K562 (cell line): ENCODE measurements at regions not wholly inside any gene's neighbourhood (a gene's known extent, or its start where the extent isn't known, plus 50 kb on each side); places are given as distances from the start of the nearest gene placed in this dataset.

Experiments
- HDAC3 ChIP-seq: fragments of 450-650 bp; IDR thresholded peaks from 2 replicates; pipeline ENCODE4 v1.6.1; 2018; ENCODE audit warnings: borderline replicate concordance, mild to moderate bottlenecking, moderate library complexity; ENCODE audit not compliant: partially characterized antibody
- MCM3 ChIP-seq: fragments of 450-650 bp; IDR thresholded peaks from 2 replicates; pipeline ENCODE4 v1.6.1; 2016
- TF ChIP-seq, protein P1 (sequence below), 3 experiments: IDR thresholded peaks in 2 of 3; conservative IDR thresholded peaks in 1 of 3; 2 replicates each; pipeline ENCODE4 v1.5.1; 2011 to 2012; ENCODE audit warnings: low read length in 3 of 3, mild to moderate bottlenecking in 3 of 3, control low read depth in 2 of 3, improper control_type of control experiment in 1 of 3, inconsistent platforms in 1 of 3, low read depth in 1 of 3, mixed read lengths in 1 of 3, moderate library complexity in 1 of 3; ENCODE audit not compliant: insufficient read depth in 2 of 3

- TF ChIP-seq MCM3 (no peak), HDAC3 (no peak)
- TF ChIP-seq, protein P1, sequence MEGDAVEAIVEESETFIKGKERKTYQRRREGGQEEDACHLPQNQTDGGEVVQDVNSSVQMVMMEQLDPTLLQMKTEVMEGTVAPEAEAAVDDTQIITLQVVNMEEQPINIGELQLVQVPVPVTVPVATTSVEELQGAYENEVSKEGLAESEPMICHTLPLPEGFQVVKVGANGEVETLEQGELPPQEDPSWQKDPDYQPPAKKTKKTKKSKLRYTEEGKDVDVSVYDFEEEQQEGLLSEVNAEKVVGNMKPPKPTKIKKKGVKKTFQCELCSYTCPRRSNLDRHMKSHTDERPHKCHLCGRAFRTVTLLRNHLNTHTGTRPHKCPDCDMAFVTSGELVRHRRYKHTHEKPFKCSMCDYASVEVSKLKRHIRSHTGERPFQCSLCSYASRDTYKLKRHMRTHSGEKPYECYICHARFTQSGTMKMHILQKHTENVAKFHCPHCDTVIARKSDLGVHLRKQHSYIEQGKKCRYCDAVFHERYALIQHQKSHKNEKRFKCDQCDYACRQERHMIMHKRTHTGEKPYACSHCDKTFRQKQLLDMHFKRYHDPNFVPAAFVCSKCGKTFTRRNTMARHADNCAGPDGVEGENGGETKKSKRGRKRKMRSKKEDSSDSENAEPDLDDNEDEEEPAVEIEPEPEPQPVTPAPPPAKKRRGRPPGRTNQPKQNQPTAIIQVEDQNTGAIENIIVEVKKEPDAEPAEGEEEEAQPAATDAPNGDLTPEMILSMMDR (IDR thresholded peaks at IDR 0.05 in 2 of 3, conservative IDR thresholded peaks at IDR 0.05 in 1 of 3; ENCODE audit: insufficient read depth in 2 of 3, low read depth in 1 of 3, low read length in 3 of 3) = no peak
Observed at GRCh38 chr7:84535580-84536270, 341.1 kb upstream of the SEMA3A start.
